H1 (cell line): ENCODE measurements at regions not wholly inside any gene's neighbourhood (a gene's known extent, or its start where the extent isn't known, plus 50 kb on each side); places are given as distances from the start of the nearest gene placed in this dataset.

Source experiments
- CBX5 ChIP-seq: fragments of 300-800, 300-1000 bp; sonication (generic); IDR thresholded peaks from 2 replicates; pipeline ENCODE4 v1.7.1; 2016; ENCODE audit warnings: antibody characterized with exemption, low read length, low read depth
- CHD7 ChIP-seq: fragments of 300-600 bp; sonication (generic); IDR thresholded peaks from 2 replicates; pipeline ENCODE4 v1.7.1; 2012; ENCODE audit warnings: low read length, moderate library complexity, mild to moderate bottlenecking, inconsistent platforms; ENCODE audit not compliant: insufficient replicate concordance
- POLR2A ChIP-seq, 2 experiments: IDR thresholded peaks; 1 replicate in 1 of 2; 2 replicates in 1 of 2; pipeline ENCODE4 v1.6.1; 2011; ENCODE audit warnings: low read depth in 2 of 2, low read length in 2 of 2, mild to moderate bottlenecking in 2 of 2; ENCODE audit errors: control extremely low read depth in 1 of 2
- SAP30 ChIP-seq: fragments of 300-600 bp; sonication (generic); IDR thresholded peaks from 2 replicates; pipeline ENCODE4 v1.7.1; 2012; ENCODE audit warnings: low read length, moderate library complexity, mild to moderate bottlenecking, inconsistent platforms; ENCODE audit not compliant: insufficient read depth, insufficient replicate concordance
- TAF7 ChIP-seq: optimal IDR thresholded peaks from 2 replicates; pipeline ENCODE3; 2011; ENCODE audit warnings: low read depth, mild to moderate bottlenecking, inconsistent platforms, low read length, moderate library complexity, borderline replicate concordance

GRCh38 chr2:120857422-120857821, 121.8 kb downstream of the GLI2 start (continued):
- TF ChIP-seq SAP30 (no peak), POLR2A (IDR thresholded peaks at IDR 0.05; ENCODE audit: control extremely low read depth in 1 of 2, low read depth in 2 of 2, low read length in 2 of 2) (no peak), CHD7 (no peak), TAF7 (no peak), CBX5 (no peak)
- TF ChIP-seq, all 59 proteins: peak for 0
